D721Med (cell line): ENCODE measurements at regions not wholly inside any gene's neighbourhood (a gene's known extent, or its start where the extent isn't known, plus 50 kb on each side); places are given as distances from the start of the nearest gene placed in this dataset.

Source experiments
- DNase-seq: peaks from one replicate; pipeline ENCODE4 v3.0.0; 2011; ENCODE audit warnings: low spot score; ENCODE audit not compliant: insufficient read length
- FAIRE-seq: peaks from 2 replicates; lab custom pipeline; 2011; peaks lifted over from hg19 to GRCh38; lab: Jason Lieb, UNC
- CTCF ChIP-seq: IDR thresholded peaks from 2 replicates; pipeline ENCODE4 v1.5.1; 2012; ENCODE audit warnings: mild to moderate bottlenecking, control low read depth; ENCODE audit not compliant: insufficient read depth; ENCODE audit errors: missing control alignments

GRCh38 chr16:62167551-62167950 lies 131.3 kb upstream of the CDH8 start:
- TF ChIP-seq CTCF, result no peak
- FAIRE-seq (no peak), DNase-seq (no peak)

GRCh38 chr16:62157544-62157943 lies 121.3 kb upstream of the CDH8 start:
- no peak for FAIRE-seq
- no peak for DNase-seq
- no peak for TF ChIP-seq CTCF

GRCh38 chr16:62156971-62157370 lies 120.7 kb upstream of the CDH8 start:
- no peak for TF ChIP-seq CTCF
- no peak for DNase-seq
- FAIRE-seq, result no peak

- no peak for TF ChIP-seq CTCF
- DNase-seq, result no peak
- no peak for FAIRE-seq
Measured at GRCh38 chr16:62149631-62150030, 113.4 kb upstream of the CDH8 start.

GRCh38 chr16:62137996-62138395 lies 101.8 kb upstream of the CDH8 start:
- DNase-seq (no peak), FAIRE-seq (no peak)
- TF ChIP-seq CTCF, result no peak

GRCh38 chr16:62135911-62136310 lies 99.7 kb upstream of the CDH8 start:
- DNase-seq (no peak), FAIRE-seq (no peak)
- no peak for TF ChIP-seq CTCF

- FAIRE-seq (no peak), DNase-seq (no peak)
- TF ChIP-seq CTCF, result no peak
Measured at GRCh38 chr16:62135446-62135845, 99.2 kb upstream of the CDH8 start.
